DND-41 (cell line): ENCODE measurements at regions not wholly inside any gene's neighbourhood (a gene's known extent, or its start where the extent isn't known, plus 50 kb on each side); places are given as distances from the start of the nearest gene placed in this dataset.

Experiments used
- CTCF ChIP-seq: IDR thresholded peaks from 2 replicates; pipeline ENCODE4 v1.5.1; 2012; ENCODE audit warnings: borderline replicate concordance, low read length, moderate library complexity, mild to moderate bottlenecking; ENCODE audit not compliant: poor library complexity, severe bottlenecking; ENCODE audit errors: extremely low read depth
- EZH2 ChIP-seq: IDR thresholded peaks from 3 replicates; pipeline ENCODE4 v1.6.1; 2012; ENCODE audit warnings: borderline replicate concordance, low read depth, mild to moderate bottlenecking, moderate library complexity, low read length, inconsistent platforms; ENCODE audit not compliant: severe bottlenecking

- TF ChIP-seq CTCF, result no peak
- no peak for TF ChIP-seq EZH2
These were observed 257.3 kb downstream of the PTEN start for GRCh38 chr10:88120599-88121333.
